ENCODE measurements at regions not wholly inside any gene's neighbourhood (a gene's known extent, or its start where the extent isn't known, plus 50 kb on each side); places are given as distances from the start of the nearest gene placed in this dataset.

- BruUV-seq (replicated peaks) = no TSS peak
- intact Hi-C loops (cut with micrococcal nuclease; ENCODE audit: unreplicated experiment) = no loop called here
- DNase-seq (ENCODE audit: low spot score) = no peak
- H3K9me3 ChIP-seq (ENCODE audit: low read depth, low read length, poor library complexity, severe bottlenecking) = peaks cover 6% of the 10 kb centered on the region
- TF ChIP-seq CTCF (conservative IDR thresholded peaks at IDR 0.05; ENCODE audit: low read depth, low read length) = no peak
- no peak for TF ChIP-seq EZH2 (IDR thresholded peaks at IDR 0.05; ENCODE audit: borderline replicate concordance, low read depth, low read length, poor library complexity, severe bottlenecking)
- CTCF ChIA-PET = no interaction called here
- no peaks in the 10 kb centered on the region for H3K4me1 ChIP-seq (ENCODE audit: insufficient read depth, low read length, poor library complexity, severe bottlenecking)
- no peak overlapping the region for H3K27ac ChIP-seq (ENCODE audit: low read depth, low read length, poor library complexity, severe bottlenecking)
- H3K27me3 ChIP-seq (replicated peaks; ENCODE audit: insufficient read depth, low read depth, low read length, poor library complexity) = no peaks in the 10 kb centered on the region
- POLR2A ChIA-PET (ENCODE audit: low non-redundant PET) = no interaction called here
- H3K4me3 ChIP-seq (ENCODE audit: low read depth, low read length, poor library complexity, severe bottlenecking) = no peak overlapping the region
- H3K36me3 ChIP-seq (ENCODE audit: insufficient read depth, low read length, poor library complexity, severe bottlenecking) = no peaks in the 10 kb centered on the region
Observed at GRCh38 chr3:3599016-3599415, 200.2 kb upstream of the LRRN1 start.

GRCh38 chr3:3594986-3595385 is 204.2 kb upstream of the LRRN1 start:
- ChIA-PET CTCF (no interaction called here), POLR2A (ENCODE audit: low non-redundant PET) (no interaction called here)
- Histone ChIP-seq H3K27me3 (replicated peaks; ENCODE audit: insufficient read depth, low read depth, low read length, poor library complexity) (no peaks in the 10 kb centered on the region), H3K4me1 (ENCODE audit: insufficient read depth, low read length, poor library complexity, severe bottlenecking) (no peaks in the 10 kb centered on the region), H3K4me3 (ENCODE audit: low read depth, low read length, poor library complexity, severe bottlenecking) (no peak overlapping the region), H3K27ac (ENCODE audit: low read depth, low read length, poor library complexity, severe bottlenecking) (no peak overlapping the region), H3K9me3 (ENCODE audit: low read depth, low read length, poor library complexity, severe bottlenecking) (no peaks in the 10 kb centered on the region), H3K36me3 (ENCODE audit: insufficient read depth, low read length, poor library complexity, severe bottlenecking) (no peaks in the 10 kb centered on the region)
- intact Hi-C loops (cut with micrococcal nuclease; ENCODE audit: unreplicated experiment) = no loop called here
- DNase-seq (ENCODE audit: low spot score) = no peak
- TF ChIP-seq EZH2 (IDR thresholded peaks at IDR 0.05; ENCODE audit: borderline replicate concordance, low read depth, low read length, poor library complexity, severe bottlenecking) = no peak
- TF ChIP-seq CTCF (conservative IDR thresholded peaks at IDR 0.05; ENCODE audit: low read depth, low read length) = no peak
- BruUV-seq (replicated peaks) = no TSS peak

GRCh38 chr3:3589715-3590130 is 209.5 kb upstream of the LRRN1 start:
- no peaks in the 10 kb centered on the region for H3K4me1 ChIP-seq (ENCODE audit: insufficient read depth, low read length, poor library complexity, severe bottlenecking)
- POLR2A ChIA-PET (ENCODE audit: low non-redundant PET) = no interaction called here
- no peaks in the 10 kb centered on the region for H3K27me3 ChIP-seq (replicated peaks; ENCODE audit: insufficient read depth, low read depth, low read length, poor library complexity)
- CTCF ChIA-PET = no interaction called here
- BruUV-seq (replicated peaks) = no TSS peak
- H3K9me3 ChIP-seq (ENCODE audit: low read depth, low read length, poor library complexity, severe bottlenecking) = peaks cover 5% of the 10 kb centered on the region
- DNase-seq (ENCODE audit: low spot score) = no peak
- H3K27ac ChIP-seq (ENCODE audit: low read depth, low read length, poor library complexity, severe bottlenecking) = no peak overlapping the region
- intact Hi-C loops (cut with micrococcal nuclease; ENCODE audit: unreplicated experiment) = no loop called here
- H3K4me3 ChIP-seq (ENCODE audit: low read depth, low read length, poor library complexity, severe bottlenecking) = no peak overlapping the region
- TF ChIP-seq EZH2 (IDR thresholded peaks at IDR 0.05; ENCODE audit: borderline replicate concordance, low read depth, low read length, poor library complexity, severe bottlenecking) (no peak), CTCF (conservative IDR thresholded peaks at IDR 0.05; ENCODE audit: low read depth, low read length) (no peak)
- H3K36me3 ChIP-seq (ENCODE audit: insufficient read depth, low read length, poor library complexity, severe bottlenecking) = no peaks in the 10 kb centered on the region

All from A673 (cell line).